H1 (cell line): ENCODE measurements at regions not wholly inside any gene's neighbourhood (a gene's known extent, or its start where the extent isn't known, plus 50 kb on each side); places are given as distances from the start of the nearest gene placed in this dataset.

Source experiments
- CTCF ChIA-PET: fragments of 300-600 bp; sonication (Branson Sonifier 250); formaldehyde crosslinking; loops from one replicate; lab custom pipeline; 2021; ENCODE audit not compliant: partially characterized antibody; lab: Charles Lee
- POLR2A ChIA-PET: fragments of 300-600 bp; sonication (Branson Sonifier 250); formaldehyde crosslinking; loops from one replicate; lab custom pipeline; 2021; ENCODE audit warnings: inconsistent platforms; ENCODE audit not compliant: partially characterized antibody; lab: Charles Lee
- DNase-seq, 2 experiments: peaks; one replicate each; pipeline versions ENCODE4 v3.0.0 to v3.0.0-alpha.2; 2010 to 2022; ENCODE audit warnings: low spot score in 2 of 2, low read depth in 1 of 2, mixed read lengths in 1 of 2
- FAIRE-seq: peaks from 2 replicates; lab custom pipeline; 2011; peaks lifted over from hg19 to GRCh38; lab: Jason Lieb, UNC
- H2AFZ ChIP-seq: 2 replicates; pipeline ENCODE4 v1.8.1; 2012; ENCODE audit warnings: low read length, inconsistent platforms
- H2AK5ac ChIP-seq: 2 replicates; pipeline ENCODE4 v1.6.1; 2013; ENCODE audit warnings: low read depth, low read length
- H2BK120ac ChIP-seq: replicated peaks from 2 replicates; pipeline ENCODE3; 2013; ENCODE audit warnings: low read depth, low read length, inconsistent platforms
- H2BK12ac ChIP-seq: 2 replicates; pipeline ENCODE4 v1.6.1; 2013; ENCODE audit warnings: low read depth, low read length
- H2BK15ac ChIP-seq: 2 replicates; pipeline ENCODE4 v1.6.1; 2013; ENCODE audit warnings: low read length
- H2BK20ac ChIP-seq: 2 replicates; pipeline ENCODE4 v1.6.1; 2013; ENCODE audit warnings: low read length
- H2BK5ac ChIP-seq: 2 replicates; pipeline ENCODE4 v1.6.1; 2013; ENCODE audit warnings: low read depth, low read length
- H3K14ac ChIP-seq: 2 replicates; pipeline ENCODE4 v1.6.1; 2013; ENCODE audit warnings: inconsistent platforms; ENCODE audit not compliant: insufficient read length
- H3K18ac ChIP-seq: 2 replicates; pipeline ENCODE4 v1.6.1; 2013; ENCODE audit warnings: low read length; ENCODE audit errors: extremely low read depth
- H3K23ac ChIP-seq: 2 replicates; pipeline ENCODE4 v1.6.1; 2013; ENCODE audit warnings: inconsistent platforms; ENCODE audit not compliant: insufficient read length
- H3K23me2 ChIP-seq: 2 replicates; pipeline ENCODE4 v1.6.1; 2013; ENCODE audit warnings: low read depth, low read length
- H3K27ac ChIP-seq: 2 replicates; pipeline ENCODE4 v1.6.1; 2011; ENCODE audit warnings: low read depth, low read length, inconsistent platforms
- H3K27me3 ChIP-seq, 4 experiments: replicated peaks in 1 of 4; 1 replicate in 1 of 4; 2 replicates in 3 of 4; pipeline versions ENCODE4 v1.6.1 to v1.8.1; 2011 to 2013; ENCODE audit warnings: low read length in 3 of 4, mild to moderate bottlenecking in 3 of 4, inconsistent platforms in 2 of 4, mixed read lengths in 2 of 4, moderate library complexity in 1 of 4; ENCODE audit not compliant: control insufficient read depth in 3 of 4, insufficient read depth in 3 of 4; ENCODE audit errors: extremely low read depth in 1 of 4
- H3K36me3 ChIP-seq, 4 experiments: 2 replicates each; pipeline versions ENCODE4 v1.6.1 to v1.8.1; 2011 to 2013; ENCODE audit warnings: mild to moderate bottlenecking in 4 of 4, low read length in 3 of 4, moderate library complexity in 2 of 4, control low read depth in 1 of 4, inconsistent platforms in 1 of 4; ENCODE audit not compliant: insufficient read depth in 4 of 4, control insufficient read depth in 2 of 4
- H3K4ac ChIP-seq: replicated peaks from 2 replicates; pipeline ENCODE3; 2013; ENCODE audit warnings: low read length, low read depth, mixed read lengths, inconsistent platforms; ENCODE audit not compliant: insufficient read length
- H3K4me1 ChIP-seq, 4 experiments: replicated peaks in 1 of 4; 1 replicate in 1 of 4; 2 replicates in 3 of 4; pipeline versions ENCODE4 v1.6.1 to v1.8.1; 2011 to 2013; ENCODE audit warnings: low read length in 3 of 4, inconsistent platforms in 2 of 4, mixed read lengths in 1 of 4; ENCODE audit not compliant: insufficient read depth in 4 of 4, control insufficient read depth in 3 of 4
- H3K4me2 ChIP-seq, 2 experiments: 2 replicates each; pipeline versions ENCODE4 v1.6.1 to v1.8.1; 2011 to 2013; ENCODE audit warnings: low read depth in 2 of 2, low read length in 2 of 2, control low read depth in 1 of 2, inconsistent platforms in 1 of 2, mild to moderate bottlenecking in 1 of 2; ENCODE audit not compliant: insufficient read depth in 1 of 2
- H3K4me3 ChIP-seq, 4 experiments: fragments of 200-600, 300-600 bp in 1 of 4; sonication (generic), shearing (Covaris generic), sonication (Bioruptor Twin) in 1 of 4; 2 replicates each; pipeline versions ENCODE4 v1.5.1 to v1.8.1; 2011 to 2016; ENCODE audit warnings: low read length in 4 of 4, low read depth in 3 of 4, control low read depth in 2 of 4, inconsistent platforms in 2 of 4, mild to moderate bottlenecking in 2 of 4, mixed read lengths in 1 of 4, moderate library complexity in 1 of 4; ENCODE audit not compliant: insufficient read depth in 2 of 4; ENCODE audit errors: extremely low read depth in 1 of 4
- H3K56ac ChIP-seq: replicated peaks from 2 replicates; pipeline ENCODE3; 2013; ENCODE audit warnings: low read depth, mild to moderate bottlenecking, mixed read lengths, low read length, inconsistent platforms; ENCODE audit not compliant: insufficient read length
- H3K79me1 ChIP-seq: 2 replicates; pipeline ENCODE4 v1.6.1; 2013; ENCODE audit warnings: low read depth, low read length, control low read depth
- H3K79me2 ChIP-seq, 2 experiments: 2 replicates each; pipeline versions ENCODE4 v1.6.1 to v1.8.1; 2012 to 2013; ENCODE audit warnings: low read length in 2 of 2, mild to moderate bottlenecking in 2 of 2, inconsistent platforms in 1 of 2; ENCODE audit not compliant: insufficient read depth in 2 of 2, control insufficient read depth in 1 of 2
- H3K9ac ChIP-seq, 4 experiments: replicated peaks in 1 of 4; 1 replicate in 1 of 4; 2 replicates in 3 of 4; pipeline versions ENCODE4 v1.6.1 to v1.8.1; 2011 to 2013; ENCODE audit warnings: low read depth in 3 of 4, low read length in 3 of 4, control low read depth in 2 of 4, mild to moderate bottlenecking in 2 of 4, moderate library complexity in 2 of 4, inconsistent platforms in 1 of 4; ENCODE audit errors: extremely low read depth in 1 of 4
- H3K9me3 ChIP-seq, 2 experiments: 2 replicates each; pipeline versions ENCODE4 v1.6.1 to v1.8.1; 2012 to 2013; ENCODE audit warnings: mild to moderate bottlenecking in 2 of 2, moderate library complexity in 2 of 2, control low read depth in 1 of 2, inconsistent platforms in 1 of 2, low read depth in 1 of 2, low read length in 1 of 2, mixed read lengths in 1 of 2; ENCODE audit not compliant: insufficient read depth in 2 of 2
- H4K20me1 ChIP-seq, 2 experiments: replicated peaks in 1 of 2; 2 replicates each; pipeline versions ENCODE3 to v1.8.1; 2011 to 2013; ENCODE audit warnings: inconsistent platforms in 2 of 2, low read length in 2 of 2, mild to moderate bottlenecking in 1 of 2; ENCODE audit not compliant: insufficient read depth in 2 of 2, control insufficient read depth in 1 of 2
- H4K5ac ChIP-seq: 2 replicates; pipeline ENCODE4 v1.6.1; 2013; ENCODE audit warnings: low read length, low read depth, mixed read lengths, inconsistent platforms; ENCODE audit not compliant: insufficient read length
- H4K8ac ChIP-seq: 2 replicates; pipeline ENCODE4 v1.8.0; 2013; ENCODE audit warnings: mild to moderate bottlenecking, moderate library complexity, low read length, inconsistent platforms; ENCODE audit not compliant: insufficient read depth; ENCODE audit errors: extremely low read depth
- H4K91ac ChIP-seq: replicated peaks from 2 replicates; pipeline ENCODE3; 2013; ENCODE audit warnings: low read length, mixed read lengths, inconsistent platforms; ENCODE audit not compliant: insufficient read length
- ASH2L ChIP-seq: fragments of 200-600, 300-600 bp; sonication (generic); IDR thresholded peaks from one replicate; pipeline ENCODE4 v1.7.1; 2017; ENCODE audit warnings: low read length
- BACH1 ChIP-seq: IDR thresholded peaks from 2 replicates; pipeline ENCODE4 v1.6.1; 2012; ENCODE audit warnings: low read length, improper control_type of control experiment
- CHD1 ChIP-seq: IDR thresholded peaks from 2 replicates; pipeline ENCODE4 v1.6.1; 2012; ENCODE audit warnings: low read depth, low read length, improper control_type of control experiment
- EP300 ChIP-seq, 2 experiments: IDR thresholded peaks; 1 replicate in 1 of 2; 2 replicates in 1 of 2; pipeline ENCODE4 v1.6.1; 2011 to 2012; ENCODE audit warnings: low read depth in 2 of 2, low read length in 2 of 2, mild to moderate bottlenecking in 2 of 2, borderline replicate concordance in 1 of 2, inconsistent platforms in 1 of 2, moderate library complexity in 1 of 2
- NANOG ChIP-seq: IDR thresholded peaks from 2 replicates; pipeline ENCODE4 v1.6.1; 2011; ENCODE audit warnings: low read length, low read depth, mild to moderate bottlenecking, inconsistent platforms; ENCODE audit not compliant: insufficient read depth, poor library complexity, severe bottlenecking
- POLR2A ChIP-seq, 2 experiments: IDR thresholded peaks; 1 replicate in 1 of 2; 2 replicates in 1 of 2; pipeline ENCODE4 v1.6.1; 2011; ENCODE audit warnings: low read depth in 2 of 2, low read length in 2 of 2, mild to moderate bottlenecking in 2 of 2; ENCODE audit errors: control extremely low read depth in 1 of 2
- RFX5 ChIP-seq: IDR thresholded peaks from 2 replicates; pipeline ENCODE4 v1.6.1; 2011; ENCODE audit warnings: low read depth, low read length, improper control_type of control experiment, borderline replicate concordance
- SIRT6 ChIP-seq: IDR thresholded peaks from one replicate; pipeline ENCODE4 v1.7.1; 2012; ENCODE audit warnings: low read length, inconsistent platforms
- SIX5 ChIP-seq: IDR thresholded peaks from 2 replicates; pipeline ENCODE4 v1.6.1; 2011; ENCODE audit warnings: mild to moderate bottlenecking, low read depth, low read length
- SP2 ChIP-seq: IDR thresholded peaks from 2 replicates; pipeline ENCODE4 v1.6.1; 2012; ENCODE audit warnings: mild to moderate bottlenecking, low read length, inconsistent platforms
- SP4 ChIP-seq: IDR thresholded peaks from 2 replicates; pipeline ENCODE4 v1.6.1; 2012; ENCODE audit warnings: low read length, inconsistent platforms
- TAF1 ChIP-seq: IDR thresholded peaks from 2 replicates; pipeline ENCODE4 v1.6.1; 2011; ENCODE audit warnings: mild to moderate bottlenecking, low read depth, low read length
- TAF7 ChIP-seq: optimal IDR thresholded peaks from 2 replicates; pipeline ENCODE3; 2011; ENCODE audit warnings: low read depth, mild to moderate bottlenecking, inconsistent platforms, low read length, moderate library complexity, borderline replicate concordance
- TBP ChIP-seq: IDR thresholded peaks from 2 replicates; pipeline ENCODE4 v1.6.1; 2011; ENCODE audit warnings: low read depth, low read length, improper control_type of control experiment
- TCF12 ChIP-seq: IDR thresholded peaks from 2 replicates; pipeline ENCODE4 v1.6.1; 2011; ENCODE audit warnings: low read depth, mild to moderate bottlenecking, low read length
- USF2 ChIP-seq: IDR thresholded peaks from 2 replicates; pipeline ENCODE4 v1.6.1; 2011; ENCODE audit warnings: low read length, improper control_type of control experiment
- WGBS, 2 experiments: shearing (Covaris generic) in 1 of 2; methylation state at CpG; one replicate each; pipeline versions ENCODE4 v1.1.6 to v1.1.7; 2013 to 2015; ENCODE audit warnings: low lambda C conversion rate in 2 of 2, mixed read lengths in 2 of 2, inconsistent platforms in 1 of 2, low coverage in 1 of 2, missing lambda C conversion rate in 1 of 2; ENCODE audit not compliant: insufficient replicate concordance in 2 of 2, insufficient coverage in 1 of 2, insufficient read length in 1 of 2; ENCODE audit errors: extremely low coverage in 1 of 2, missing lambda C conversion rate in 1 of 2; 5-methylcytosine and 5-hydroxymethylcytosine counted together

DNA sequence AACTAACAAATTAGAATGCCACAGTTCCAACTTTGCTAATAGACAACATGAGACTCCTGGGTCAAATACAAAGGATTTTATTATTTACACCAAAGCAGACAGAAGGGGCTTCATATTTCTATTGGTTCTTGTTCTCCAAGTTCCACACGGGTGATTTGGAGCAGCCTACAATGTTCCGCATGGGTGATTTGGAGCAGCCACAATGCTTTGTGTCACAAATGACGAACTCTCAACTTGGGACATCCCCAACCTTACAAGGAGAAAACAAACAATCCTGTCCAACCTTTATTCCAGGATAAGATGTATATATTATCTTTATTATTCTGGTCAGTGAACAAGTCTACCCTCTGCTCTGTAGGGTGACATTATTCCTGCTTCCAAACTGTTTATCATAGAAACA lies 694.3 kb upstream of the MGAT4C start:
- Histone ChIP-seq H2AK5ac (no peak overlapping the region), H3K9ac (no peak overlapping the region), H3K18ac (no peak overlapping the region), H3K23me2 (peaks cover 2% of the 10 kb centered on the region; the same call in 1 of the 2 replicates), H3K4me2 (no peak overlapping the region), H3K4me1 (peaks cover 0 to 9% (median 0%) of the 10 kb centered on the region in 4 experiments; a peak in 3 of 7 replicates), H3K4ac (no peak overlapping the region), H2BK5ac (no peak overlapping the region), H3K27ac (no peak overlapping the region), H2BK20ac (no peak overlapping the region), H3K27me3 (no peaks in the 10 kb centered on the region), H3K36me3 (no peaks in the 10 kb centered on the region), H3K23ac (no peak overlapping the region), H4K5ac (no peak overlapping the region), H3K9me3 (no peaks in the 10 kb centered on the region), H3K4me3 (no peak overlapping the region), H4K8ac (no peak overlapping the region), H3K79me1 (no peaks in the 10 kb centered on the region), H3K56ac (no peak overlapping the region), H4K91ac (no peak overlapping the region), H2BK12ac (no peak overlapping the region), H2AFZ (no peak overlapping the region), H2BK120ac (no peak overlapping the region), H2BK15ac (no peak overlapping the region), H3K14ac (no peak overlapping the region), H3K79me2 (no peaks in the 10 kb centered on the region), H4K20me1 (no peaks in the 10 kb centered on the region)
- DNase-seq (no peak), FAIRE-seq (no peak)
- ChIA-PET CTCF (no interaction called here), POLR2A (no interaction called here)
- WGBS, 2 experiments: 94% methylated on average over 3 of the region's 3 CpGs; no CpG with 5 or more reads in 1 of the 2 experiments
- TF ChIP-seq CHD1 (no peak), SP4 (no peak), TCF12 (no peak), ASH2L (no peak), BACH1 (no peak), TAF7 (no peak), NANOG (no peak), TBP (no peak), RFX5 (no peak), EP300 (IDR thresholded peaks at IDR 0.05; ENCODE audit: borderline replicate concordance in 1 of 2, low read depth in 2 of 2, low read length in 2 of 2) (no peak), TAF1 (no peak), POLR2A (IDR thresholded peaks at IDR 0.05; ENCODE audit: control extremely low read depth in 1 of 2, low read depth in 2 of 2, low read length in 2 of 2) (no peak), SIRT6 (no peak), SIX5 (no peak), USF2 (no peak), SP2 (no peak)
